IPS-15b (cell line): ENCODE measurements at regions not wholly inside any gene's neighbourhood (a gene's known extent, or its start where the extent isn't known, plus 50 kb on each side); places are given as distances from the start of the nearest gene placed in this dataset.

Experiments used
- H3K27me3 ChIP-seq: one replicate; pipeline ENCODE4 v1.6.1; 2013; ENCODE audit warnings: low read length; ENCODE audit not compliant: control insufficient read depth, insufficient read depth
- H3K36me3 ChIP-seq: one replicate; pipeline ENCODE4 v1.6.1; 2013; ENCODE audit warnings: low read length; ENCODE audit not compliant: control insufficient read depth, insufficient read depth
- H3K4me1 ChIP-seq: one replicate; pipeline ENCODE4 v1.6.1; 2013; ENCODE audit warnings: mild to moderate bottlenecking, low read length; ENCODE audit not compliant: control insufficient read depth, insufficient read depth
- H3K4me3 ChIP-seq: one replicate; pipeline ENCODE4 v1.5.1; 2013; ENCODE audit warnings: low read depth, low read length
- H3K9ac ChIP-seq: one replicate; pipeline ENCODE4 v1.6.1; 2013; ENCODE audit warnings: low read depth, mild to moderate bottlenecking, low read length
- H3K9me3 ChIP-seq: one replicate; pipeline ENCODE4 v1.6.1; 2013; ENCODE audit warnings: mild to moderate bottlenecking, low read length; ENCODE audit not compliant: control insufficient read depth, insufficient read depth

- no peaks in the 10 kb centered on the region for H3K27me3 ChIP-seq
- H3K9me3 ChIP-seq = no peaks in the 10 kb centered on the region
- no peak overlapping the region for H3K9ac ChIP-seq
- H3K4me1 ChIP-seq = no peaks in the 10 kb centered on the region
- no peak overlapping the region for H3K4me3 ChIP-seq
- no peaks in the 10 kb centered on the region for H3K36me3 ChIP-seq
Observed at GRCh38 chr3:124386996-124387595, 343.2 kb upstream of the UMPS start.

- H3K36me3 ChIP-seq = no peaks in the 10 kb centered on the region
- H3K9me3 ChIP-seq = no peaks in the 10 kb centered on the region
- no peak overlapping the region for H3K4me3 ChIP-seq
- H3K9ac ChIP-seq = no peak overlapping the region
- no peaks in the 10 kb centered on the region for H3K4me1 ChIP-seq
- no peaks in the 10 kb centered on the region for H3K27me3 ChIP-seq
Observed at GRCh38 chr3:124391774-124392173, 338.5 kb upstream of the UMPS start.

GRCh38 chr3:124393340-124393739 lies 336.9 kb upstream of the UMPS start:
- Histone ChIP-seq H3K27me3 (no peaks in the 10 kb centered on the region), H3K4me3 (no peak overlapping the region)

DNA sequence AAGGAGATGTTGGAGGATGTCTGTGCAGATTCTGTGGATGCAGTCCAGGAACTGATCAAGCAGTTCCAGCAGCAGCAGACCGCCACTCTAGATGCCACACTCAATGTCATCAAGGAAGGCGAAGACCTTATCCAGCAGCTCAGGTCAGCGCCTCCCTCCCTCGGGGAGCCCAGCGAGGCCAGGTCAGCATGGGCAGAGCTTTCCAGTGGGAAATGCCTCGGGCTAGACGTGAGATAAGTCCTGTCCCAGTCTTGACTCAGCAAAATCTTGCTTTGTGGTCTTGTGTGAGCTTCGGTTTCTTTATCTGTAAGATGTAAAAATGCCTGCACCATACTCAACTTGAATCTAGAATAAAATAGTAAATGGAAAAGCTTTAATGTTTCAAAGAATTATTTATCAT lies 335.1 kb upstream of the UMPS start:
- H3K36me3 ChIP-seq = no peaks in the 10 kb centered on the region
- H3K4me3 ChIP-seq = no peak overlapping the region
- H3K27me3 ChIP-seq = no peaks in the 10 kb centered on the region
- H3K9me3 ChIP-seq = no peaks in the 10 kb centered on the region
- no peaks in the 10 kb centered on the region for H3K4me1 ChIP-seq
- no peak overlapping the region for H3K9ac ChIP-seq

More at GRCh38 chr3:124393340-124393739, 336.9 kb upstream of the UMPS start:
- H3K36me3 ChIP-seq = no peaks in the 10 kb centered on the region
- no peaks in the 10 kb centered on the region for H3K4me1 ChIP-seq
- H3K9ac ChIP-seq = no peak overlapping the region
- H3K9me3 ChIP-seq = no peaks in the 10 kb centered on the region

GRCh38 chr3:124395584-124396338 lies 334.5 kb upstream of the UMPS start:
- H3K4me3 ChIP-seq = no peak overlapping the region
- H3K4me1 ChIP-seq = no peaks in the 10 kb centered on the region
- no peak overlapping the region for H3K9ac ChIP-seq
- H3K27me3 ChIP-seq = no peaks in the 10 kb centered on the region
- H3K36me3 ChIP-seq = no peaks in the 10 kb centered on the region
- no peaks in the 10 kb centered on the region for H3K9me3 ChIP-seq

- Histone ChIP-seq H3K4me1 (no peaks in the 10 kb centered on the region), H3K36me3 (no peaks in the 10 kb centered on the region), H3K9ac (no peak overlapping the region), H3K4me3 (no peak overlapping the region), H3K27me3 (no peaks in the 10 kb centered on the region), H3K9me3 (no peaks in the 10 kb centered on the region)
Observed at GRCh38 chr3:124396339-124396950, 333.8 kb upstream of the UMPS start.

DNA sequence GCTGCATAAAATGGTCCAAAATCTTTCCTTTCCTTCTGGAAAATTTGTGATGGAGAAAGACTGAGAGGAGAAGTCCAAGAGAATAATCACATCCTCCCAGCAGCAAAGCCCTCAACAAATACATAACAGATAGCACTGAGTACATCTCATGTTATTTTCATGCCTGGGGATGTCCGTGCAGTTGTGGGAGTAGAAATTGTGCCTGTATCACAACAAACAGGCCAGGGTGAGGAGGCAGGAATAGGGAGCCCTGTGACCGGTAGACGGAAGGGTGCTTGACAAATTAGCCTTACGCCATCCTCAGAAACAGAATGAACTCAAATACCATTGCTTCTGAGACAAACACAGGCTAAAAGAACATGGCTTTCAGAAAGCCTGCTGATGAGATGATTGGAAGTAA lies 333.2 kb upstream of the UMPS start:
- Histone ChIP-seq H3K27me3 (no peaks in the 10 kb centered on the region), H3K9me3 (no peaks in the 10 kb centered on the region), H3K4me3 (no peak overlapping the region), H3K36me3 (no peaks in the 10 kb centered on the region), H3K4me1 (no peaks in the 10 kb centered on the region), H3K9ac (no peak overlapping the region)

- no peak overlapping the region for H3K9ac ChIP-seq
- H3K4me1 ChIP-seq = no peaks in the 10 kb centered on the region
- no peaks in the 10 kb centered on the region for H3K36me3 ChIP-seq
- H3K27me3 ChIP-seq = no peaks in the 10 kb centered on the region
- H3K4me3 ChIP-seq = no peak overlapping the region
- H3K9me3 ChIP-seq = no peaks in the 10 kb centered on the region
Observed at GRCh38 chr3:124398594-124398993, 331.7 kb upstream of the UMPS start.

DNA sequence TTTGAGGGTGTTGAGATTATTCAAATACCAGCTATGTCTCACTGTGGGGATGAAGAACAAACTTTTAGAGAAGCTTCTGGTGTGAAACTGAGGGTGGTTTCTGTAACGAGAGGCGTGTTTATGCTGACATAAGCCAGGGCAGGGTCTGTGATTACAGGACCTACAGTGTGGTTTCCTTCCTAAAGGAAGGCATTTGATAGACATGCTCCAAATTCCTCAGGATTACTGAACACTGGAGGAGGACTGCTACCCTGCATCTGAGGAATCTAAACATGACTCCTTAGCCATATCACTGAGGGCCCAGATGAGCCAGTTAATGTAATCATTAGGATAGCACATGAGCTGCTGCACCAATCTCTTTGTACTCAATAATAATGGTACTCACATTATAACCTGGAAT lies 328.4 kb upstream of the UMPS start:
- H3K36me3 ChIP-seq = no peaks in the 10 kb centered on the region
- H3K9ac ChIP-seq = no peak overlapping the region
- no peak overlapping the region for H3K4me3 ChIP-seq
- no peaks in the 10 kb centered on the region for H3K4me1 ChIP-seq
- H3K9me3 ChIP-seq = no peaks in the 10 kb centered on the region
- H3K27me3 ChIP-seq = no peaks in the 10 kb centered on the region

DNA sequence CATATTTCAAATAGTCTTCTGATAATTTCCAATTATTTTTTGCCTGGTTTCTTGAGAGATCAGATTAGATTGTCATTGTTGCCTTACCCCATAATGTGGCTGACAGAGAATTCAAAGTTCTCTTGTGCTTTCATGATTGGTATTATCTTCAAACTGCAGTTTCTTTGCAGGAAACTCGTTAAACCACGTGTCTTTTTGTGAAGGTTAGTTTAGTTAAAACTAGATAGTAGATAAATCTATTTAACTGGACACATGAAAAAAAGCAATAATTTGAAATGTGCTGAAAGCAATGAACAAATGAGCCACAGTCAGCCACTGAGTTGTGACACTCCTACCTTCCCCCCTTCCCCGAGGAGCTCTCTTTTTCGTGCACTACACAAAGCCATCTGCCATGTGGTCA lies 327.5 kb upstream of the UMPS start:
- no peak overlapping the region for H3K9ac ChIP-seq
- no peaks in the 10 kb centered on the region for H3K4me1 ChIP-seq
- no peaks in the 10 kb centered on the region for H3K9me3 ChIP-seq
- H3K27me3 ChIP-seq = no peaks in the 10 kb centered on the region
- no peaks in the 10 kb centered on the region for H3K36me3 ChIP-seq
- no peak overlapping the region for H3K4me3 ChIP-seq

DNA sequence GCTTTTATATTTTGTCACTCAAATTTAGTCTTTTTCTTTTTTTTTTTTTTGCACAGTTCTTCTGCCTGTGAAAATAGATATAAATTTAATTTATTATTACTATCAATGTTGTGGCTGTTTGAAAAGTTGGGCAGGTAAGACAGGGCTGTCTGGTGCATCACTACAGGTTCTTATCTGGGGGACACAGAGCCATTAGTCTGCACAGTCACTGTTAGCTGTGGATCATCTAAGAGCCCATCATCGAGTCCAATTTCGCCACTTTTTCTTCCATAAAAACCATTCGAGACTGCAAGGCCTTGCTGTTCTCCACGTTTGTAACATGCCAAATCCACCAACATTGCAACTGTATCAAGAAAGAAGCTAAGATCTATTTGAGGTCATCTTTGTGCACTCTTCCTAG lies 325.6 kb upstream of the UMPS start:
- Histone ChIP-seq H3K9me3 (no peaks in the 10 kb centered on the region), H3K27me3 (no peaks in the 10 kb centered on the region), H3K4me3 (no peak overlapping the region), H3K4me1 (no peaks in the 10 kb centered on the region), H3K36me3 (no peaks in the 10 kb centered on the region), H3K9ac (no peak overlapping the region)

GRCh38 chr3:124407260-124407659 lies 323.0 kb upstream of the UMPS start:
- no peaks in the 10 kb centered on the region for H3K9me3 ChIP-seq
- H3K9ac ChIP-seq = no peak overlapping the region
- H3K36me3 ChIP-seq = no peaks in the 10 kb centered on the region
- H3K4me3 ChIP-seq = no peak overlapping the region
- H3K4me1 ChIP-seq = no peaks in the 10 kb centered on the region
- no peaks in the 10 kb centered on the region for H3K27me3 ChIP-seq
